GM18909 (cell line): ENCODE measurements at regions not wholly inside any gene's neighbourhood (a gene's known extent, or its start where the extent isn't known, plus 50 kb on each side); places are given as distances from the start of the nearest gene placed in this dataset.
"Not testable (repeated sequence)": the region's sequence is repeated elsewhere in the genome, so short reads cannot be mapped to it uniquely, and the experiment has no call there.

Source experiments
- ATAC-seq: cut with Tn5 transposase; IDR thresholded peaks from one replicate; pipeline ENCODE4 v1.9.1; 2021; ENCODE audit warnings: mild to moderate bottlenecking; ENCODE audit not compliant: unreplicated experiment, poor library complexity

GRCh38 chr13:97520061-97520460, 86.1 kb downstream of the RAP2A start:
- no peak for ATAC-seq

GRCh38 chr13:97520866-97521265, 86.9 kb downstream of the RAP2A start:
- ATAC-seq: no peak

DNA sequence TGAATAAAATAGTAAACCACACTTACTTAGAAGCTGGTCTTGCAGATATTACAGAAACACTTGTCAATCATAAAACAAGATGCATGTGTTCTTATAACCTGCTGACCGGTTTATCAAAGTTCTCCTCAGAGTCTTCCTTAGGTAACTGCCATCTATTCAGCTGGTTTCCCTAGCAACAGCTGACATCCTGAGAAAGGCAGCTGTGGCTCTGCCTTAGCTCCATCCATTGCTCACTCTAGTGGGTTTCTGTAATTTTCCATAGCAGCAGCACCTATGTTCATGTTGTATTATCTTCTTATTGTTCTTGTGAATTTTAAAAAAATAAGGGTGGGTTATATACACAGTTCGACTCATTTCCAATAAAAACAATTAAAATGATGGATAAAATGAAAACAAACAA, 87.8 kb downstream of the RAP2A start:
- ATAC-seq: no peak

DNA sequence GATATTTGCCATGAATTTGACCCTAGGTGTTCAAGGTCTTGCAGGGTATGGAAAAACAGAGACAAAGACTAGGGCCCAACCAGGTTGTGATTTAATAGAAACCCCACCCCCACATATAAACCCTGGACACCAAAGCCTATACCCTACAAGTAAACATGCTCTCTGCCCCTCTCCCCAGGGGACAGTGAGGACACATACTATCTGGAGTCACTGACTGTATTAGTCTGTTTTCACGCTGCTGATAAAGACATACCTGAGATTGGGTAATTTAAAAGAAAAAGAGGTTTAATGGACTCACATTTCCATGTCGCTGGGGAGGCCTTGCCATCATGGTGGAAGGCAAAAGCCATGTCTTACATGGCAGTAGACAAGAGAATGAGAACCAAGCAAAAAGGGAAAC, 88.3 kb downstream of the RAP2A start:
- no peak for ATAC-seq

GRCh38 chr13:97526556-97526955, 92.6 kb downstream of the RAP2A start:
- no peak for ATAC-seq

GRCh38 chr13:97528518-97528917, 94.5 kb downstream of the RAP2A start:
- no peak for ATAC-seq

GRCh38 chr13:97534540-97534939, 100.6 kb downstream of the RAP2A start:
- no peak for ATAC-seq

DNA sequence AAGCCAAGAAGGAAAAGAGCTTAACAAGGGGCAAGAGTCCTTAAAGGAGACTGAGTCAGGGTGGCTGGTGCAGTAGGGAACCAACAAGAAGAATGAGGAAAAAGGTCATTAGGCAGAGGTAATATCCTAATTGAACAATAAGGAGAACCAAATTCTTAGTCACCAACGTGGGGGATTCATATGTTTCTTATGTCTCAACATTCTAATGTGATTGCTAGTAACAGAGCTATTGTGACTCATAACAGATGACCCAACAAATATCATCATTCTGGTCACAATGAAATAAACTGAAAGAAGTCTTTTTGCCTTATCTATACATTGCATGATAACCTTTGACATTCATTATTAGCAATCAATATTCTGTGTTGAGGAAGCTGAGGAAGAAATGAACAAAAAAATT, 101.6 kb downstream of the RAP2A start:
- ATAC-seq: no peak

DNA sequence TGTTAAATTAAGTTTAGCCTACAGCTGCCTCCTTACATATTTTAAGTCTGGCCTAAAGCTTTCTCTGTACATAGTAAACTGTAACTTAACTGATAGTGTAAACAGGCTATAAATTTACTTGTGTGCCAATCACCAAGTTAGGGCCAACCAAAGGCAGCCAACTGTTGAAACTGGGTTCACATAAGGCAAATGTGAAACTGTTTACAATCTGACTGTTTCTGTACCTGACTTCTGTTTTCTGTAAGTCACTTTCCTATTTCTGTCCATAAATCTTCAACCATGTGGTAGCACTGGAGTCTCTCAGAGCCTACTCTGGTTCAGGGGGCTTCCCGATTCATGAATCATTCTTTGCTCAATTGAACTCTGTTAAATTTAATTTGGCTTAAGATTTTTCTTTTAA, 103.1 kb downstream of the RAP2A start:
- ATAC-seq: peak; percentile 86

DNA sequence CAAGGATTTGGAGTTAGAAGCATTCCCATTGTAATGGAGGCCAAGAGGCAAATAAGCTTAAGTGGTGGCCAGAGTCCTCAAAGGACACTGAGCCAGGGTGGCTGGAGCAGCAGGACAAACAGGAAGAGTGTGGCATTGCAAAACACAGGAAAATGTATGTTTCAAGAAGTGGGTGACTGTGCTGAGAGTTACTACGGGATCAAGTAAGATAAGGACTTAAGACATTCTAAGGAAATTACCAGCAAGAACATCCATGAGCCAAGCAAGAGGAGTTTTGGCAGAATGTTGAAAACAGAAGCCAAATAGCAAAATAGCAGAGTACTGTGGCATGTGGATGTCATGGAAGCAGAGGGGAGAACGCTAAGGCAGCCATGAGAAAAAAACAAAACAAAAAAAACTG, 104.2 kb downstream of the RAP2A start:
- no peak for ATAC-seq

GRCh38 chr13:97539651-97540610, 106.0 kb downstream of the RAP2A start:
- peak; percentile 43 for ATAC-seq

DNA sequence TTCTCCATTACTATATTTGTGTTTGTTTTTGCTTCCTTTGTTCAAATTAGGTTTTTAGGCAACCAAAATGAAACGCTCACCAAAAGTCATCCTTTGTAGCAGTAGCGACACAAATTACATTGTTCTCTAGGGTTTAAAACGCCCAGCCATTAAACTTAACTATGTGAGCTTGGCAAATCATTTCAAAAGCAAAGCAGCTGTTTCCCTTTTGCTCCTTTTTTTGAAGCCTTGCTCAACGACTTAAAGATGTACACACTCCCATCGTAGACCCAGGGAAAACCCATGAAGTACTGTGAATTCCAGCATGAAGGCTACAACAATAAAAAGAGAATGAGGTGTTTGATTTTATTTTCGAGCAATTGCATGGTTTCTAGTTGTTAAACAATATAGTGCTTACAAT, 106.7 kb downstream of the RAP2A start:
- no peak for ATAC-seq

DNA sequence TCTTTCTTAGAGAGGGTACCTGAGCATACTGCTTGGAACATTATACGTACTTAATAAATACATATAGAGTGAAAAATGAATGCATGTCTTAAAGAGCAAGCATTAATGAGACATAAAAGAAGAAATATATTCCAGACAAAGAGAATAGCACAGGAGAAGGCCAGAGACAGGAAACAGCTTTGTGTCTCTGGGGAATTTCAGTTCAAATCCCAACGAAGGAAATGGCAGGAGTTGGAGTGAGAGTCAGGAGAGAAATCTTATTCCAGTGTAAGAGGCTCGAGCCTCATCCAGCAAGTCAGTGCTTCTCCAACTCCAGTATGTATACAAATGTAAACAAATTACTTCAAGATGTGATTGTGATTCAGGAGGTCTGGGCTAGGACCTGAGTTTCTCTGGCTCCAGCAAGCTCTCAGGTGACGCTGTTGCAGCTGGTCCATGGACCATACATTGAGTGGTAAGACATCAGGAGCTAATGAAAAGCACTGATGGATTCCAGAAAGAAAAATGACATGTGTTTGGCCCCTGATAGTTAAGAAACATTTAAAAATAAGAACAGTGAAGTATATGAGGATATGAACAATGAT, 108.2 kb downstream of the RAP2A start:
- ATAC-seq: no peak

- no peak for ATAC-seq
Observed at GRCh38 chr13:97544031-97544765, 110.2 kb downstream of the RAP2A start.

- not testable (repeated sequence) for ATAC-seq
Observed at GRCh38 chr13:97544971-97545499, 111.1 kb downstream of the RAP2A start.

GRCh38 chr13:97548138-97548537, 114.2 kb downstream of the RAP2A start:
- ATAC-seq: peak; percentile 67

DNA sequence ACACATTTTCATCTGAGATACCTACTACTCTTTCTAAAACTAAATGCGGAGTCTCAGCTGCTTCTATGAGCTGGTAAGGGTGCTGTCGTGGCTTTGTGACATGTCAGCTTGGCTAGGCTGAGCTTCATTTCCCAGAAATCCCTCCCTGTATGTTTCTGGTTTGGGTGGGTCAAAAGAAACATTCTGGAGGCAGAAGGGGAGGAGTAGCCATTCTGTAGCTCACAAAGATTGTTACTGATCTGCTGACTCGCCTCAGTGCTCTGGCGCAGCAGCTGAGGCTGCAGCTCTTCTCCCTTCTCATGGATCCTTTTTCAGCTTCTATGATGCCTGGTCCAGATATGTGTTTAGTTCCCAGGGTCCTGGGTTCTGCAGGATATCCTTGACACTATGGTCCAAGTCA, 114.7 kb downstream of the RAP2A start:
- ATAC-seq: no peak

DNA sequence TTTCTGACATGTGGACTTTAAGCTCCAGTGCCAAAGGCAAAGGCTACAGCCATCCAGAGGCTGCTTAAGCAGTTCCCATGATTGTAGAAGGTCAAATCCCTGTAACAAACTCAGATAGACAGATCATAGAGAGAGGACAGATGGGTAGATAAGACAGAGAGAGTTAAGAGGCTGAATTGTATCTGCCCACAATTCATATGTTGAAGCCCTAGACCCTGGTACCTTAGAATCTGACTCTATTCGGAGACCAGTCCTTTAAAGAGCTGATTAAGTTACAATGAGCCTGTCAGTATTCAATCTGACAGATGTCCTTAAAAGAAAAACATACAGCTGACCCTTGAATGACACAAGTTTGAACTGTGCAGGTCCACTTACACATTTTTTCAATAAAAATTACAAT, 115.2 kb downstream of the RAP2A start:
- no peak for ATAC-seq

GRCh38 chr13:97554496-97554895, 120.5 kb downstream of the RAP2A start:
- ATAC-seq: no peak

- no peak for ATAC-seq
Observed at GRCh38 chr13:97555034-97555433, 121.1 kb downstream of the RAP2A start.

DNA sequence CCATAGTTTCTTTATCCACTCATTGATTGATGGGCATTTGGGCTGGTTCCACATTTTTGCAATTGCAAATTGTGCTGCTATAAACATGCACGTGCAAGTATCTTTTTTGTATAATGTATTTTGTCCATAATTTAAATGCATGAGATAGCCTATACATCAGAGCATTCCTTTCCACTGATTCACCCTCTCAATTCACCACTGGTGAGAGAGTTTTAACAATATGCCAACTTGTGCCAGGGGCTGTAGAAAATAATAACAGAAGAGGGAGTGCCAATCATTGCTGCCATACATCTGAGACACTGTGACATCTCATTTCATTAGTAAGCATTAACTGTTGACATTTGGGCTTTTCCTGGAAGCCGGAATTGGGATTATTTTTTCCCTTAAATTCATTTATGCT, 125.1 kb downstream of the RAP2A start:
- no peak for ATAC-seq
